ENCODE measurements at regions not wholly inside any gene's neighbourhood (a gene's known extent, or its start where the extent isn't known, plus 50 kb on each side); places are given as distances from the start of the nearest gene placed in this dataset.

GRCh38 chr4:120175272-120175671, 108.6 kb upstream of the MAD2L1 start:
- ATAC-seq: no peak

GRCh38 chr4:120163895-120164294, 97.2 kb upstream of the MAD2L1 start:
- no peak for ATAC-seq

DNA sequence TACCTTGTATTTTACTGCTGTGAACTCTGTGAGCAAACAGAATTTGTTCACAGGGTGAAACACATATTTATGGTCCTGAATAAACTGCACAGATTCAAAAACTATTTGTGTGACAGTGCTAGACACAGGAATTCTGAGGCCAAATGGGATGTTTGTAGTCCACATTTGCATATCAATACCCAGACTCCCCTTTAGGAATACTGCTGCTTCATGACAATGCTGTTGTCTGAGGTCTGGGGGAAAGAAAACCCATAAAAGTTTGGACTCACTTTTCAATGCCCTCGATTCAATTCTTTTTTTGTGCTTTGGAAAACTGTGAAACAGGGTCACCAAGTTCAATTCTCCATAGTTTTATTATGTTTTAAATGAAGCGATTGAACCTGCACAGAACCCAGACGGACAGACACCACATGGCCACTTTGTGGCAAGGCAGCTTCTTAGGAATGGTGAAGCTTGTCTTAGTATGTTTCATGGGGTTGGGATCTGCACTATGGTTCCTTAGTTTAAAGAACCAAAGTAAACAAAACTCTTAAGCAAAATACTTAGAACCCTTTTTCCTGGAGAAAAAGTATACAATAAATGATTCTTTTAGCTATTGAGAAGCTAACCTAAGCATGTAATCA, 92.3 kb upstream of the MAD2L1 start:
- ATAC-seq: no peak

DNA sequence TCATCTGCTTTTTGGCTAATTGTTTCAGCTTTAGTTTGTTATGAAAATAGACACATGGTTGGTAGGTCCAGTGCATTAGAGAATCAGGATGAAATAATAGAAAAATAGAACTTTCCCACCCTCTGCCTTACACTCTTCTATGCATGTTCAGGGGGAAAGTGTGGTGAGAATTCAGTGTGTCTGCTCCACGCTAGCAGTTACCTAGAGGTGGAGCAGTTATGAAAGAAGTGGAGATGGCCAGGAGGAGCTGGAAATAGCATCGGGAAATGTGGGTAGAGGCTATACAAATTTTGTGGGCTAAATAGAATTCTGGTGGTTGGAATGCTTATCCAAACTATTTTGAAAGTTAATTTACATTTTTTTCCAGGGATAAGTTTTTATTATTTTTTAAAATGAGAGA, 91.4 kb upstream of the MAD2L1 start:
- no peak for ATAC-seq

- ATAC-seq: no peak
These were observed 89.6 kb upstream of the MAD2L1 start for GRCh38 chr4:120156120-120156718.

DNA sequence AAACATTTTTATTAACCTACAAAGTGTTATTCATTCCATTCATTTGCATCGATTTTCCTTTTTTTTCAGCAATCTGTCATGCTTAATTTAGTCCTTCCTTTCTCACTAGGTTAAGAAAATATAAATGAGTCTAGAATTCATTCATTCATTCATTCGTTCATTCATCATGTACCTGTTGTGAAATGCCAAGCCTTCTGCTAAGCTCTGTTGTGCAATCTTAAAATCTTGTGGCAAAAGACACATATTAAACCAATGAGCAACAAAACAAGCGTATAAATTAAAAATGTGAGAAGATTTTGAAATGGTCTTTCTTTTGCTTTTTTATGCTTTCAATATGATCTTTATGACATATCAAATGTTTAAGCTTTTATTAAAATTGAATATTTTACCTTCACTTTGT, 88.6 kb upstream of the MAD2L1 start:
- no peak for ATAC-seq

- ATAC-seq: no peak
These were observed 78.0 kb upstream of the MAD2L1 start for GRCh38 chr4:120144634-120145033.

- ATAC-seq: no peak
These were observed 77.4 kb upstream of the MAD2L1 start for GRCh38 chr4:120144041-120144440.

DNA sequence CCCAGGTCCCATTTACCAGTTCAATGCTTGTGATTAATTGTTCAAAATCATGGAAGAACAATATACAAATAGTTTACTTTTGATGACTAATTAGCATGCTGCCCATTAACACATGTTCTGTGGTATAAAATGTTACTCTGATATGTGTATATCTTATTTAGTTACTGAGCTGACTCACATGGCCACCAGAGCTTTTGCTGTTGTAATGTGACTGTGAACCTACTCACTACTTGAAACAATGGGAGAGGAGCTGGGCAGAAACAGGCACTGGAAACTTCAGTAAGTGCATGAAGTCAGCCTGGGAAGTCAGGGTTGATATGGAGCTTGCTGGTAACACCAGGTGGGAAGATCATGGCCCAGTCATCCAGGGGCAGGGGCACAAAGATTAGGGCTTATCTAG, 72.7 kb upstream of the MAD2L1 start:
- no peak for ATAC-seq

DNA sequence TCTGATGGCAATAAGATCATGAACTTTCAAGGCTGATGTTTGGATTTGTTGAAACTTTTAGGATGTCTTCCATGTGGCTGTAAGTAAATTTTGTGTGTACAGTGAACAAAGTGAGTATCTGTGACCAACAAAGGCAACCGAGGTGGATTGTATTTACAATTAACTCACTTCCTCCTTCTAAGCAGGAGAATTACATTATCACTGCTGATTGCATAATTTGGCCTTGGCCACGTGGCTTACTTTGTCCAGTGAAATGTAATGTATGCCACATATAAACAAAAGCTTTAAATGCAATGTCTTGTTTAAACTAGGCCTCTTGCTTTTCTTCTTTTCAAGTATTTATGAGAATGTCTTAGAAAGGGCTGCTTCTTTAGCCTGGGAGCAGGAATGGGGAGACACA, 66.3 kb upstream of the MAD2L1 start:
- no peak for ATAC-seq

DNA sequence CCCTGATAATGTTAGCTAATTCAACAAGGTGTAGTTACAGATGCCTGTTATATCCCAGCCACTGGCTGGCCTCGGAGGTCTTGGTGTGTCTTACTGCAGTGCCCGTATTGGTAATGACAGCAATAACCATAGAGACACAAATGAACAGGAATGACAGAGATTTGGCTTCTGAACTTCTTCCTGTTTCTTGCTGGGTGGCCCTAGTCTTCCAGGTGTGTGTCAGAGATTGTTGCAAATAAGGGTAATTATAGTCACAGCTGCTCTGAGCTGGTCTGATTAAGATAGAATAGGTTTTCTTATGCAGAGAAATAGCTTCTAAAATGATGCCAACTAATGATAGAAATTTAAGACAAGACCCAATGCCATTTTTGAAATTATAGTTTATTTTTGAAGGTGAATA, 64.1 kb upstream of the MAD2L1 start:
- ATAC-seq: no peak
